ENCODE measurements at regions not wholly inside any gene's neighbourhood (a gene's known extent, or its start where the extent isn't known, plus 50 kb on each side); places are given as distances from the start of the nearest gene placed in this dataset.

DNA sequence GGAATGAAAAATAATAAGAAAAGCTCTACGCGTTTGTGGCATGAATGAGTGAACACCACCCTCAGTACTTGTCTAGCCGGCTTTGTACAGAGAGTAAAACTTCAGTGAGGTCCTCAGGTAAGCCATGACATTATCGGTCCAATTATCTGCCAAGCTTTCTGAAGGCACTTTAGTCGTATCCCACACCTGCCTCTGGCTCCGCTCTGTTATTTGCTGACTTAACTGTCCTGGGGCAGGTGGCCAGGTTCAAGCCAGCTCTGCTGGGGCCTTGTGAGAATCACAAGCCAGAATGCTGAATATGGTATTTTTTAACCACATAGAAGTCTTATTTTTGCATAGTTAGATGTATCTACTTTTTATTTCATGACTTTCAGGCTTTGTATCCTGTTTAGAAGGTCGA lies 66.0 kb upstream of the FHIP2A start:
- DNase-seq (ENCODE audit: low spot score), result no peak
- Histone ChIP-seq H3K27ac (ENCODE audit: low read depth, low read length, poor library complexity, severe bottlenecking) (no peak overlapping the region), H3K27me3 (replicated peaks; ENCODE audit: insufficient read depth, low read depth, low read length, poor library complexity) (peaks cover 37% of the 10 kb centered on the region), H3K9me3 (ENCODE audit: low read depth, low read length, poor library complexity, severe bottlenecking) (no peaks in the 10 kb centered on the region), H3K4me3 (ENCODE audit: low read depth, low read length, poor library complexity, severe bottlenecking) (no peak overlapping the region), H3K4me1 (ENCODE audit: insufficient read depth, low read length, poor library complexity, severe bottlenecking) (no peaks in the 10 kb centered on the region), H3K36me3 (ENCODE audit: insufficient read depth, low read length, poor library complexity, severe bottlenecking) (no peaks in the 10 kb centered on the region)
- POLR2A ChIA-PET (ENCODE audit: low non-redundant PET), result no interaction called here
- BruUV-seq (replicated peaks), result no TSS peak
- TF ChIP-seq EZH2 (IDR thresholded peaks at IDR 0.05; ENCODE audit: borderline replicate concordance, low read depth, low read length, poor library complexity, severe bottlenecking), result no peak
- TF ChIP-seq, protein P1, sequence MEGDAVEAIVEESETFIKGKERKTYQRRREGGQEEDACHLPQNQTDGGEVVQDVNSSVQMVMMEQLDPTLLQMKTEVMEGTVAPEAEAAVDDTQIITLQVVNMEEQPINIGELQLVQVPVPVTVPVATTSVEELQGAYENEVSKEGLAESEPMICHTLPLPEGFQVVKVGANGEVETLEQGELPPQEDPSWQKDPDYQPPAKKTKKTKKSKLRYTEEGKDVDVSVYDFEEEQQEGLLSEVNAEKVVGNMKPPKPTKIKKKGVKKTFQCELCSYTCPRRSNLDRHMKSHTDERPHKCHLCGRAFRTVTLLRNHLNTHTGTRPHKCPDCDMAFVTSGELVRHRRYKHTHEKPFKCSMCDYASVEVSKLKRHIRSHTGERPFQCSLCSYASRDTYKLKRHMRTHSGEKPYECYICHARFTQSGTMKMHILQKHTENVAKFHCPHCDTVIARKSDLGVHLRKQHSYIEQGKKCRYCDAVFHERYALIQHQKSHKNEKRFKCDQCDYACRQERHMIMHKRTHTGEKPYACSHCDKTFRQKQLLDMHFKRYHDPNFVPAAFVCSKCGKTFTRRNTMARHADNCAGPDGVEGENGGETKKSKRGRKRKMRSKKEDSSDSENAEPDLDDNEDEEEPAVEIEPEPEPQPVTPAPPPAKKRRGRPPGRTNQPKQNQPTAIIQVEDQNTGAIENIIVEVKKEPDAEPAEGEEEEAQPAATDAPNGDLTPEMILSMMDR (conservative IDR thresholded peaks at IDR 0.05; ENCODE audit: low read depth, low read length), result no peak
- CTCF ChIA-PET, result interaction anchor here (0.5 kb wide), 1 partner anchor 22 kb away, joined by 3 read pairs; no protein-coding TSS in a partner anchor
- intact Hi-C loops (cut with micrococcal nuclease; ENCODE audit: unreplicated experiment), result no loop called here

DNA sequence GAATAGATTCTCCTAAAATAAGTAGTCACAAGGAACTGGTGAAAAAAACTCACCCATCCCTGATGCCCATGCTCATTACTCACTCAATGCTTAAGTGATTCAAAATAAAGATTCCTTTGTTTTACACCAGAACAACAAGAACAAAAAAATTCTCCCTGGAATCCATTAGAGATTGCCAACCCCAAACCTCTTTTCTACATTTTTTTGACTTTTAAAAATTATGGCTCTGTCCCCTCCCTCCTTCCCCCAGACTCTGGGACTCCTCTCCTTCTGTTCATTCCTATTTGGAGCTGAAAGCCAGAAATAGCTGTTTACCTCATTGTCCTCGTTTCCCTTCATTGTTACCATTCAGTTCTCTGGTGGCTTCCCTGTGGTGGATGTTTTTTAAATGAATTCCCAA lies 63.2 kb upstream of the FHIP2A start:
- no peak overlapping the region for H3K4me3 ChIP-seq (ENCODE audit: low read depth, low read length, poor library complexity, severe bottlenecking)
- no peaks in the 10 kb centered on the region for H3K4me1 ChIP-seq (ENCODE audit: insufficient read depth, low read length, poor library complexity, severe bottlenecking)
- H3K9me3 ChIP-seq (ENCODE audit: low read depth, low read length, poor library complexity, severe bottlenecking), result no peaks in the 10 kb centered on the region
- H3K27ac ChIP-seq (ENCODE audit: low read depth, low read length, poor library complexity, severe bottlenecking), result no peak overlapping the region
- no TSS peak for BruUV-seq (replicated peaks)
- CTCF ChIA-PET, result no interaction called here
- intact Hi-C loops (cut with micrococcal nuclease; ENCODE audit: unreplicated experiment), result no loop called here
- peaks cover 32% of the 10 kb centered on the region for H3K27me3 ChIP-seq (replicated peaks; ENCODE audit: insufficient read depth, low read depth, low read length, poor library complexity)
- no peaks in the 10 kb centered on the region for H3K36me3 ChIP-seq (ENCODE audit: insufficient read depth, low read length, poor library complexity, severe bottlenecking)
- TF ChIP-seq, protein P1 (conservative IDR thresholded peaks at IDR 0.05; ENCODE audit: low read depth, low read length), result no peak
- no peak for TF ChIP-seq EZH2 (IDR thresholded peaks at IDR 0.05; ENCODE audit: borderline replicate concordance, low read depth, low read length, poor library complexity, severe bottlenecking)
- POLR2A ChIA-PET (ENCODE audit: low non-redundant PET), result no interaction called here
- no peak for DNase-seq (ENCODE audit: low spot score)

DNA sequence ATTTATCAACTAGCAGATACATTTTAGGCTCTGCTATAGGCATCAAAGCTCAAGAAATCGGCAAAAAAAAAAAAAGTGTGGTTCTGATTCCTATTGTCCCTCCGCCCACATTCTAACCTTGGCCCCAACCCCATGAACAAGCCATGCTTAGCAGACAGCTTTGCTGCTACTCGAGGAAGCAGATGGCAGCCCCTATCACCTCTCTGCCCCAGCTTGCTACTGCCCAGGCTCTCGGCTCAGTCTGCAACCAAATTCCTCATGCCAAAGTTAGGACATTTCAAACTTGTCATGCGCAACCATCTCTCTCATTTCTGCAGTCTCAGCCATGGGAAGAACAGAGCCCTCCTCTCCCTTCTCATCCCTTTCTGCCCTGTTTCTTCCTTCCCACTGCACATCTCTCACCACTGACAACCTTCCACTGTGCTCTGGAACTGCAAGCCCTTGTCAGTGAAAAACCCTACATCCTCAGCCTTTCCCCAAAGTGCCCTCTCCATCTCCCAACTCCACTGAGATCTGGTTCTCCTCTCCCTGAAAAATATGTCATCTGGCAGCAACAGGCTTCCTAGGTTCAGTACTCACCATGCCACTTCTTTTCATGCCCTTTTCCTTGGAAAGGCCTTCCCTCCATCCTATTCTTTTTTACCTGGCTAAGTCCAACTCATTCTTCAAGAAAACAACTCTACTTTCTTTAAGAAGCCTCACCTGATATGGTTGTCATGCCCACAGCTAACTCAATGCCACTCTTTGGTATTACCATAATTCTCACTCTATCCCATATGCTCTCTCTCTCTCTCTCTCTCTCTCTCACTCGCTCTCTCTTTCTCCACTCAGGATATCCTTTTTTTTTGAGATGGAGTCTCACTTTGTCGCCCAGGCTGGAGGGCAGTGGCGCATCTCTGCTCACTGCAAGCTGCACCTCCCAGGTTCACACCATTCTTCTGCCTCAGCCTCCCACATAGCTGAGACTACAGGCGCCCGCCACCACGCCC lies 60.1 kb upstream of the FHIP2A start:
- Histone ChIP-seq H3K4me3 (ENCODE audit: low read depth, low read length, poor library complexity, severe bottlenecking) (no peak overlapping the region), H3K27ac (ENCODE audit: low read depth, low read length, poor library complexity, severe bottlenecking) (no peak overlapping the region), H3K4me1 (ENCODE audit: insufficient read depth, low read length, poor library complexity, severe bottlenecking) (no peaks in the 10 kb centered on the region), H3K27me3 (replicated peaks; ENCODE audit: insufficient read depth, low read depth, low read length, poor library complexity) (peaks cover 46% of the 10 kb centered on the region), H3K9me3 (ENCODE audit: low read depth, low read length, poor library complexity, severe bottlenecking) (no peaks in the 10 kb centered on the region), H3K36me3 (ENCODE audit: insufficient read depth, low read length, poor library complexity, severe bottlenecking) (no peaks in the 10 kb centered on the region)
- TF ChIP-seq, protein P1 (conservative IDR thresholded peaks at IDR 0.05; ENCODE audit: low read depth, low read length), result no peak
- TF ChIP-seq EZH2 (IDR thresholded peaks at IDR 0.05; ENCODE audit: borderline replicate concordance, low read depth, low read length, poor library complexity, severe bottlenecking), result no peak
- BruUV-seq (replicated peaks), result no TSS peak
- DNase-seq (ENCODE audit: low spot score), result no peak
- intact Hi-C loops (cut with micrococcal nuclease; ENCODE audit: unreplicated experiment), result no loop called here
- CTCF ChIA-PET, result interaction anchor here (0.5 kb wide), 1 partner anchor 1382 kb away, joined by 3 read pairs; no protein-coding TSS in a partner anchor
- POLR2A ChIA-PET (ENCODE audit: low non-redundant PET), result no interaction called here

Data from A673 (cell line).